ENCODE measurements at regions not wholly inside any gene's neighbourhood (a gene's known extent, or its start where the extent isn't known, plus 50 kb on each side); places are given as distances from the start of the nearest gene placed in this dataset.
"Not testable (repeated sequence)": the region's sequence is repeated elsewhere in the genome, so short reads cannot be mapped to it uniquely, and the experiment has no call there.

GRCh38 chr4:126512979-126513378 lies 1119.8 kb upstream of the INTU start:
- H3K27ac ChIP-seq, result no peak overlapping the region
- no peak for TF ChIP-seq CTCF (IDR thresholded peaks at IDR 0.05)
- no peak for TF ChIP-seq ZFX (IDR thresholded peaks at IDR 0.05; ENCODE audit: borderline replicate concordance)

- H3K27ac ChIP-seq, result no peak overlapping the region
- TF ChIP-seq CTCF (IDR thresholded peaks at IDR 0.05) (no peak), ZFX (IDR thresholded peaks at IDR 0.05; ENCODE audit: borderline replicate concordance) (no peak)
Measured at GRCh38 chr4:126513596-126513995, 1119.2 kb upstream of the INTU start.

GRCh38 chr4:126520731-126521130 lies 1112.0 kb upstream of the INTU start:
- no peak overlapping the region for H3K27ac ChIP-seq
- TF ChIP-seq ZFX (IDR thresholded peaks at IDR 0.05; ENCODE audit: borderline replicate concordance) (no peak), CTCF (IDR thresholded peaks at IDR 0.05) (no peak)

- H3K27ac ChIP-seq, result not testable (repeated sequence)
Measured at GRCh38 chr4:126525400-126525799, 1107.4 kb upstream of the INTU start.

- TF ChIP-seq CTCF (IDR thresholded peaks at IDR 0.05) (no peak), ZFX (IDR thresholded peaks at IDR 0.05; ENCODE audit: borderline replicate concordance) (no peak)
- H3K27ac ChIP-seq, result no peak overlapping the region
Measured at GRCh38 chr4:126526335-126526734, 1106.4 kb upstream of the INTU start.

GRCh38 chr4:126529997-126530396 lies 1102.8 kb upstream of the INTU start:
- TF ChIP-seq ZFX (IDR thresholded peaks at IDR 0.05; ENCODE audit: borderline replicate concordance), result no peak
- no peak for TF ChIP-seq CTCF (IDR thresholded peaks at IDR 0.05)
- no peak overlapping the region for H3K27ac ChIP-seq

GRCh38 chr4:126530996-126531585 lies 1101.7 kb upstream of the INTU start:
- TF ChIP-seq CTCF (IDR thresholded peaks at IDR 0.05) (no peak), ZFX (IDR thresholded peaks at IDR 0.05; ENCODE audit: borderline replicate concordance) (no peak)
- H3K27ac ChIP-seq, result no peak overlapping the region

GRCh38 chr4:126532527-126532926 lies 1100.2 kb upstream of the INTU start:
- TF ChIP-seq CTCF (IDR thresholded peaks at IDR 0.05) (no peak), ZFX (IDR thresholded peaks at IDR 0.05; ENCODE audit: borderline replicate concordance) (no peak)
- H3K27ac ChIP-seq, result no peak overlapping the region

All from 22Rv1 (cell line).